ENCODE measurements at regions not wholly inside any gene's neighbourhood (a gene's known extent, or its start where the extent isn't known, plus 50 kb on each side); places are given as distances from the start of the nearest gene placed in this dataset.
A peak's percentile ranks its signal among the peaks of the same experiment; 100 is the strongest.

GRCh38 chr14:76922092-76922491 lies 95.9 kb downstream of the LRRC74A start (continued):
- TF ChIP-seq ZBTB4 (CRISPR knock-in tag; IDR thresholded peaks at IDR 0.05) (no peak), GATAD2B (conservative IDR thresholded peaks at IDR 0.05; ENCODE audit: low read depth) (no peak), SMARCA5 (IDR thresholded peaks at IDR 0.05) (no peak), TBL1XR1 (IDR thresholded peaks at IDR 0.05; ENCODE audit: low read depth, low read length) (no peak), PML (IDR thresholded peaks at IDR 0.05; ENCODE audit: low read length) (no peak)

GRCh38 chr14:76921088-76921399 lies 94.8 kb downstream of the LRRC74A start:
- Histone ChIP-seq H3K36me3 (ENCODE audit: control insufficient read depth in 2 of 2, insufficient read depth in 2 of 2, low read length in 1 of 2) (no peaks in the 10 kb centered on the region), H4K20me1 (ENCODE audit: control insufficient read depth, insufficient read depth) (no peaks in the 10 kb centered on the region), H3K9me3 (replicated peaks; ENCODE audit: control insufficient read depth, insufficient read depth, low read length) (no peaks in the 10 kb centered on the region), H3K79me2 (ENCODE audit: control insufficient read depth, insufficient read depth, low read length) (no peaks in the 10 kb centered on the region), H3K4me2 (ENCODE audit: control insufficient read depth, insufficient read depth) (no peak overlapping the region), H3K27me3 (replicated peaks in 1 of 2; ENCODE audit: control insufficient read depth in 2 of 2, insufficient read depth in 2 of 2, low read length in 1 of 2) (no peaks in the 10 kb centered on the region), H3K27ac (ENCODE audit: control insufficient read depth, insufficient read depth) (no peak overlapping the region), H3K9ac (ENCODE audit: control insufficient read depth, insufficient read depth, low read length) (no peak overlapping the region), H3K4me1 (ENCODE audit: control insufficient read depth, insufficient read depth, low read length) (peaks cover 5% of the 10 kb centered on the region), H3K4me3 (no peak overlapping the region), H2AFZ (ENCODE audit: control insufficient read depth, low read depth, low read length) (no peak overlapping the region)
- FAIRE-seq (peak; percentile 31), DNase-seq (ENCODE audit: low read depth, low spot score) (no peak), ATAC-seq (no peak)
- RAD21 ChIA-PET (ENCODE audit: unreplicated experiment) = interaction anchor here (1.3 to 12.8 kb wide), 10 partner anchors 8 to 149 kb away, joined by 3 to 233 read pairs (median 6); partner anchors contain the start of gene IRF2BPL
- POLR2A ChIA-PET = interaction anchor here (0.9 to 9.2 kb wide), 8 partner anchors 9 to 41 kb away, joined by 3 to 53 read pairs (median 4); no protein-coding TSS in a partner anchor
- SMC1A ChIA-PET (ENCODE audit: uncharacterized antibody, unreplicated experiment) = interaction anchor here (1.2 to 12.6 kb wide), 15 partner anchors 8 to 632 kb away, joined by 3 to 233 read pairs (median 6); partner anchors contain the start of gene IRF2BPL
- in situ Hi-C loops (cut with MboI) = no loop called here
- no TSS peak for BruUV-seq (replicated peaks)
- intact Hi-C loops (cut with micrococcal nuclease; ENCODE audit: unreplicated experiment) = no loop called here
- WGBS (ENCODE audit: insufficient coverage, insufficient replicate concordance, low lambda C conversion rate, missing lambda C conversion rate) = 38% methylated on average over 4 of the region's 4 CpGs
- TF ChIP-seq STAT1 (conservative IDR thresholded peaks at IDR 0.05) = no peak
- CTCF ChIA-PET = interaction anchor here (0.8 to 11.3 kb wide), 12 partner anchors 8 to 179 kb away, joined by 3 to 189 read pairs (median 4); no protein-coding TSS in a partner anchor

Measured in GM12878 (cell line).